MCF 10A (cell line): ENCODE measurements at regions not wholly inside any gene's neighbourhood (a gene's known extent, or its start where the extent isn't known, plus 50 kb on each side); places are given as distances from the start of the nearest gene placed in this dataset.

Experiments used
- BruUV-seq: library from RNA; stranded (reverse); fragments of 400-500 nt; replicated peaks from 2 replicates; lab custom pipeline; 2021; lab: Mats Ljungman, UMichigan
- CTCF ChIA-PET: fragments of 300-600 bp; sonication (Branson Sonifier 250); formaldehyde crosslinking; extraction: SDS; loops from one replicate; lab custom pipeline; 2021; ENCODE audit warnings: antibody characterized with exemption, inconsistent platforms; lab: Yijun Ruan, JAX
- POLR2A ChIA-PET: fragments of 300-600, 350-650 bp; sonication (Branson Sonifier 250); formaldehyde crosslinking; extraction: SDS; loops from one replicate; lab custom pipeline; 2020; ENCODE audit warnings: antibody characterized with exemption, inconsistent platforms; lab: Yijun Ruan, JAX
- DNase-seq: peaks from one replicate; pipeline ENCODE4 v3.0.0-alpha.2; 2018; ENCODE audit not compliant: unreplicated experiment
- H3K27ac Mint-ChIP-seq: one replicate; pipeline ENCODE4 v1.8.0; 2022; ENCODE audit warnings: mild to moderate bottlenecking, low read depth, mixed read lengths; ENCODE audit not compliant: unreplicated experiment
- H3K27me3 Mint-ChIP-seq: one replicate; pipeline ENCODE4 v1.8.0; 2022; ENCODE audit warnings: mixed read lengths; ENCODE audit not compliant: insufficient read depth, unreplicated experiment
- H3K36me3 Mint-ChIP-seq: one replicate; pipeline ENCODE4 v1.8.0; 2022; ENCODE audit warnings: mild to moderate bottlenecking, moderate library complexity, mixed read lengths; ENCODE audit not compliant: insufficient read depth, unreplicated experiment
- H3K4me1 Mint-ChIP-seq: one replicate; pipeline ENCODE4 v1.8.0; 2022; ENCODE audit warnings: mixed read lengths; ENCODE audit not compliant: insufficient read depth, unreplicated experiment
- H3K4me3 Mint-ChIP-seq: one replicate; pipeline ENCODE4 v1.8.0; 2022; ENCODE audit warnings: mild to moderate bottlenecking, moderate library complexity, mixed read lengths; ENCODE audit not compliant: unreplicated experiment
- H3K9me3 Mint-ChIP-seq: one replicate; pipeline ENCODE4 v1.8.0; 2022; ENCODE audit warnings: mixed read lengths; ENCODE audit not compliant: unreplicated experiment
- intact Hi-C: fragments of 100-400 bp; cut with micrococcal nuclease; formaldehyde crosslinking; loops from 2 replicates; pipeline ENCODE4 v1.14.1; 2022
- TF ChIP-seq, protein P1 (sequence below): fragments of 200-600 bp; IDR thresholded peaks from one replicate; pipeline ENCODE4 v1.8.0; 2022; ENCODE audit warnings: antibody characterized with exemption, mild to moderate bottlenecking; ENCODE audit not compliant: unreplicated experiment

GRCh38 chr10:59577984-59578383, 131.7 kb downstream of the SLC16A9 start:
- POLR2A ChIA-PET, result no interaction called here
- intact Hi-C loops, result no loop called here
- Mint-ChIP-seq H3K9me3 (no peaks in the 10 kb centered on the region), H3K27ac (no peak overlapping the region), H3K4me1 (no peaks in the 10 kb centered on the region), H3K36me3 (no peaks in the 10 kb centered on the region), H3K27me3 (peaks cover 41% of the 10 kb centered on the region), H3K4me3 (no peak overlapping the region)
- no TSS peak for BruUV-seq
- CTCF ChIA-PET, result interaction anchor here (0.6 to 1.9 kb wide), 4 partner anchors 38 to 626 kb away, joined by 3 to 5 read pairs (median 4); no protein-coding TSS in a partner anchor
- TF ChIP-seq, protein P1, sequence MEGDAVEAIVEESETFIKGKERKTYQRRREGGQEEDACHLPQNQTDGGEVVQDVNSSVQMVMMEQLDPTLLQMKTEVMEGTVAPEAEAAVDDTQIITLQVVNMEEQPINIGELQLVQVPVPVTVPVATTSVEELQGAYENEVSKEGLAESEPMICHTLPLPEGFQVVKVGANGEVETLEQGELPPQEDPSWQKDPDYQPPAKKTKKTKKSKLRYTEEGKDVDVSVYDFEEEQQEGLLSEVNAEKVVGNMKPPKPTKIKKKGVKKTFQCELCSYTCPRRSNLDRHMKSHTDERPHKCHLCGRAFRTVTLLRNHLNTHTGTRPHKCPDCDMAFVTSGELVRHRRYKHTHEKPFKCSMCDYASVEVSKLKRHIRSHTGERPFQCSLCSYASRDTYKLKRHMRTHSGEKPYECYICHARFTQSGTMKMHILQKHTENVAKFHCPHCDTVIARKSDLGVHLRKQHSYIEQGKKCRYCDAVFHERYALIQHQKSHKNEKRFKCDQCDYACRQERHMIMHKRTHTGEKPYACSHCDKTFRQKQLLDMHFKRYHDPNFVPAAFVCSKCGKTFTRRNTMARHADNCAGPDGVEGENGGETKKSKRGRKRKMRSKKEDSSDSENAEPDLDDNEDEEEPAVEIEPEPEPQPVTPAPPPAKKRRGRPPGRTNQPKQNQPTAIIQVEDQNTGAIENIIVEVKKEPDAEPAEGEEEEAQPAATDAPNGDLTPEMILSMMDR, result no peak
- no peak for DNase-seq

GRCh38 chr10:59575269-59575668, 134.4 kb downstream of the SLC16A9 start:
- BruUV-seq, result no TSS peak
- no peak for DNase-seq
- H3K36me3 Mint-ChIP-seq, result no peaks in the 10 kb centered on the region
- H3K9me3 Mint-ChIP-seq, result no peaks in the 10 kb centered on the region
- TF ChIP-seq, protein P1, result no peak
- H3K27ac Mint-ChIP-seq, result no peak overlapping the region
- H3K27me3 Mint-ChIP-seq, result peaks cover 60% of the 10 kb centered on the region
- ChIA-PET CTCF (interaction anchor here (0.6 to 0.8 kb wide), 3 partner anchors 45 to 335 kb away, joined by 3 read pairs; no protein-coding TSS in a partner anchor), POLR2A (interaction anchor here (1.3 kb wide), 1 partner anchor 335 kb away, joined by 4 read pairs; no protein-coding TSS in a partner anchor)
- no peaks in the 10 kb centered on the region for H3K4me1 Mint-ChIP-seq
- intact Hi-C loops, result no loop called here
- H3K4me3 Mint-ChIP-seq, result no peak overlapping the region

GRCh38 chr10:59563531-59563930, 146.1 kb downstream of the SLC16A9 start:
- ChIA-PET POLR2A (no interaction called here), CTCF (interaction anchor here (0.7 kb wide), 1 partner anchor 223 kb away, joined by 3 read pairs; no protein-coding TSS in a partner anchor)
- no peak for DNase-seq
- Mint-ChIP-seq H3K27me3 (peaks cover 2% of the 10 kb centered on the region), H3K36me3 (no peaks in the 10 kb centered on the region), H3K4me3 (no peak overlapping the region), H3K27ac (no peak overlapping the region), H3K4me1 (no peaks in the 10 kb centered on the region), H3K9me3 (no peaks in the 10 kb centered on the region)
- no TSS peak for BruUV-seq
- TF ChIP-seq, protein P1, result no peak
- intact Hi-C loops, result no loop called here

- no TSS peak for BruUV-seq
- Mint-ChIP-seq H3K9me3 (no peaks in the 10 kb centered on the region), H3K27ac (no peak overlapping the region), H3K36me3 (no peaks in the 10 kb centered on the region), H3K4me1 (no peaks in the 10 kb centered on the region), H3K27me3 (peaks cover 16% of the 10 kb centered on the region), H3K4me3 (no peak overlapping the region)
- TF ChIP-seq, protein P1, result no peak
- intact Hi-C loops, result no loop called here
- POLR2A ChIA-PET, result no interaction called here
- no peak for DNase-seq
- CTCF ChIA-PET, result interaction anchor here (0.8 to 1.0 kb wide), 2 partner anchors 12 to 247 kb away, joined by 3 to 5 read pairs; no protein-coding TSS in a partner anchor
These were observed 147.5 kb downstream of the SLC16A9 start for GRCh38 chr10:59562126-59562525.
